ENCODE measurements at regions not wholly inside any gene's neighbourhood (a gene's known extent, or its start where the extent isn't known, plus 50 kb on each side); places are given as distances from the start of the nearest gene placed in this dataset.

DNA sequence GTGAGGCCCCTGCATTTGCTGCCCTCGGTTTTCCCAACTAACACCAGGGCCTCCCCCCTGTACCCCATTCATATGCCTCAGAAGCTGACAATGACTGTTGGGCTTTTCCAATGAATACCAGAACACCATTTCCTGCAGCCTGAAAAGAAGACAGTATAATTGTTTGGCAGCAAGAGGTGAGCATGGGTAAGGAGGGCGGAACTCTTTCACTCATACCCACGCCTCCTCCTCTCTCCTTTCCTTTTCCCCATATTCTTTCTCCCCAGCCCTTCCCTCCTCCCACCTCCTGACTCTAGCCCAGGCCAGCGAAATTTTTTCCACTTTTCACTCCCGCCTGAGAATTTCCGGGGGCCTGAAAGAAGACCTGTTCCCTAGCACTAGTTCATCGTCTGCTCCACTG is 58.0 kb upstream of the CHST1 start:
- TF ChIP-seq, protein P1, sequence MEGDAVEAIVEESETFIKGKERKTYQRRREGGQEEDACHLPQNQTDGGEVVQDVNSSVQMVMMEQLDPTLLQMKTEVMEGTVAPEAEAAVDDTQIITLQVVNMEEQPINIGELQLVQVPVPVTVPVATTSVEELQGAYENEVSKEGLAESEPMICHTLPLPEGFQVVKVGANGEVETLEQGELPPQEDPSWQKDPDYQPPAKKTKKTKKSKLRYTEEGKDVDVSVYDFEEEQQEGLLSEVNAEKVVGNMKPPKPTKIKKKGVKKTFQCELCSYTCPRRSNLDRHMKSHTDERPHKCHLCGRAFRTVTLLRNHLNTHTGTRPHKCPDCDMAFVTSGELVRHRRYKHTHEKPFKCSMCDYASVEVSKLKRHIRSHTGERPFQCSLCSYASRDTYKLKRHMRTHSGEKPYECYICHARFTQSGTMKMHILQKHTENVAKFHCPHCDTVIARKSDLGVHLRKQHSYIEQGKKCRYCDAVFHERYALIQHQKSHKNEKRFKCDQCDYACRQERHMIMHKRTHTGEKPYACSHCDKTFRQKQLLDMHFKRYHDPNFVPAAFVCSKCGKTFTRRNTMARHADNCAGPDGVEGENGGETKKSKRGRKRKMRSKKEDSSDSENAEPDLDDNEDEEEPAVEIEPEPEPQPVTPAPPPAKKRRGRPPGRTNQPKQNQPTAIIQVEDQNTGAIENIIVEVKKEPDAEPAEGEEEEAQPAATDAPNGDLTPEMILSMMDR (IDR thresholded peaks at IDR 0.05): no peak
- TF ChIP-seq EZH2 (IDR thresholded peaks at IDR 0.05) (no peak), EZH2phosphoT487 (IDR thresholded peaks at IDR 0.05) (no peak)
